GM12878 (cell line): ENCODE measurements at regions not wholly inside any gene's neighbourhood (a gene's known extent, or its start where the extent isn't known, plus 50 kb on each side); places are given as distances from the start of the nearest gene placed in this dataset.
A peak's percentile ranks its signal among the peaks of the same experiment; 100 is the strongest.

Experiments used
- ATAC-seq: fragments of 200-7000 bp; cut with Tn5 transposase; 3 replicates; pipeline ENCODE4 v1.9.1; 2020; ENCODE audit warnings: mild to moderate bottlenecking, moderate library complexity
- BruUV-seq: library from RNA; stranded (reverse); fragments of 400-500 nt; replicated peaks from 2 replicates; lab custom pipeline; 2021; lab: Mats Ljungman, UMichigan
- CTCF ChIA-PET: fragments of 300-600 bp; sonication (Branson Sonifier 250); formaldehyde crosslinking; extraction: SDS; loops from one replicate; lab custom pipeline; 2021; ENCODE audit warnings: inconsistent platforms; lab: Yijun Ruan, JAX
- POLR2A ChIA-PET: fragments of 350-600 bp; formaldehyde crosslinking; extraction: SDS; loops from one replicate; lab custom pipeline; 2021; ENCODE audit warnings: inconsistent platforms; lab: Charles Lee
- RAD21 ChIA-PET: fragments of 300-600 bp; sonication (Branson Sonifier 250); formaldehyde crosslinking; loops from one replicate; lab custom pipeline; 2023; ENCODE audit warnings: antibody characterized with exemption; ENCODE audit not compliant: unreplicated experiment; lab: Charles Lee
- SMC1A ChIA-PET: fragments of 300-600 bp; sonication (Branson Sonifier 250); formaldehyde crosslinking; loops from one replicate; lab custom pipeline; 2023; ENCODE audit not compliant: unreplicated experiment, uncharacterized antibody; lab: Charles Lee
- DNase-seq: peaks from one replicate; pipeline ENCODE4 v3.0.0-alpha.2; 2011; ENCODE audit warnings: low read depth, low spot score
- FAIRE-seq: peaks from 3 replicates; lab custom pipeline; 2011; peaks lifted over from hg19 to GRCh38; lab: Jason Lieb, UNC
- H2AFZ ChIP-seq: 2 replicates; pipeline ENCODE4 v1.6.0; 2011; ENCODE audit warnings: low read depth, low read length, control low read depth; ENCODE audit not compliant: control insufficient read depth
- H3K27ac ChIP-seq: 2 replicates; pipeline ENCODE4 v1.5.1; 2011; ENCODE audit warnings: control low read depth; ENCODE audit not compliant: control insufficient read depth, insufficient read depth
- H3K27me3 ChIP-seq, 2 experiments: replicated peaks in 1 of 2; 2 replicates each; pipeline versions ENCODE4 v1.6.0 to v1.6.1; 2011; ENCODE audit warnings: low read length in 1 of 2; ENCODE audit not compliant: control insufficient read depth in 2 of 2, insufficient read depth in 2 of 2
- H3K36me3 ChIP-seq, 2 experiments: 2 replicates each; pipeline ENCODE4 v1.5.1; 2011; ENCODE audit warnings: low read length in 1 of 2; ENCODE audit not compliant: control insufficient read depth in 2 of 2, insufficient read depth in 2 of 2
- H3K4me1 ChIP-seq: 2 replicates; pipeline ENCODE4 v1.6.1; 2011; ENCODE audit warnings: mild to moderate bottlenecking, low read length, moderate library complexity, mixed read lengths; ENCODE audit not compliant: control insufficient read depth, insufficient read depth
- H3K4me2 ChIP-seq: 2 replicates; pipeline ENCODE4 v1.6.0; 2011; ENCODE audit warnings: control low read depth; ENCODE audit not compliant: control insufficient read depth, insufficient read depth
- H3K4me3 ChIP-seq: fragments of 200-600 bp; sonication (generic); 2 replicates; pipeline ENCODE4 v1.5.1; 2016
- H3K79me2 ChIP-seq: 2 replicates; pipeline ENCODE4 v1.6.0; 2011; ENCODE audit warnings: low read length; ENCODE audit not compliant: control insufficient read depth, insufficient read depth
- H3K9ac ChIP-seq: 2 replicates; pipeline ENCODE4 v1.8.0; 2011; ENCODE audit warnings: low read length, control low read depth, mixed read lengths; ENCODE audit not compliant: control insufficient read depth, insufficient read depth
- H3K9me3 ChIP-seq: replicated peaks from 3 replicates; pipeline ENCODE4 v1.5.1; 2011; ENCODE audit warnings: mild to moderate bottlenecking, low read length; ENCODE audit not compliant: control insufficient read depth, insufficient read depth
- H4K20me1 ChIP-seq: 2 replicates; pipeline ENCODE4 v1.6.0; 2011; ENCODE audit not compliant: control insufficient read depth, insufficient read depth
- ASH2L ChIP-seq: fragments of 300-600, 200-600 bp; sonication (generic); IDR thresholded peaks from 2 replicates; pipeline ENCODE4 v1.6.1; 2017; ENCODE audit warnings: low read depth, mild to moderate bottlenecking, borderline replicate concordance
- BMI1 ChIP-seq: fragments of 450-650 bp; IDR thresholded peaks from 2 replicates; pipeline ENCODE4 v1.6.1; 2016; ENCODE audit warnings: mild to moderate bottlenecking, moderate library complexity, borderline replicate concordance
- BRCA1 ChIP-seq: IDR thresholded peaks from 2 replicates; pipeline ENCODE4 v1.6.1; 2011; ENCODE audit warnings: low read depth, low read length, improper control_type of control experiment
- GABPA ChIP-seq: IDR thresholded peaks from 2 replicates; pipeline ENCODE4 v1.6.1; 2014; ENCODE audit warnings: antibody characterized with exemption, low read depth, mild to moderate bottlenecking, inconsistent platforms
- MEF2B ChIP-seq: fragments of 450-650 bp; IDR thresholded peaks from 2 replicates; pipeline ENCODE4 v1.6.1; 2018; ENCODE audit warnings: mild to moderate bottlenecking, moderate library complexity; ENCODE audit not compliant: partially characterized antibody, poor library complexity, severe bottlenecking
- NFXL1 ChIP-seq: fragments of 450-650 bp; IDR thresholded peaks from 2 replicates; pipeline ENCODE4 v1.6.1; 2017; ENCODE audit warnings: antibody characterized with exemption, mild to moderate bottlenecking, borderline replicate concordance
- NR2F1 ChIP-seq: fragments of 450-650 bp; conservative IDR thresholded peaks from 2 replicates; pipeline ENCODE4 v1.6.1; 2017; ENCODE audit warnings: mild to moderate bottlenecking
- POLR2A ChIP-seq: IDR thresholded peaks from 2 replicates; pipeline ENCODE4 v1.6.1; 2011; ENCODE audit warnings: low read depth, mild to moderate bottlenecking, low read length
- SUPT20H ChIP-seq: IDR thresholded peaks from 2 replicates; pipeline ENCODE4 v1.6.1; 2011; ENCODE audit warnings: low read depth, mild to moderate bottlenecking, low read length, moderate library complexity, borderline replicate concordance; ENCODE audit not compliant: control insufficient read depth
- TCF3 ChIP-seq: IDR thresholded peaks from 2 replicates; pipeline ENCODE4 v1.6.1; 2012; ENCODE audit warnings: low read depth, mild to moderate bottlenecking, low read length, borderline replicate concordance; ENCODE audit not compliant: insufficient read depth
- TCF7 ChIP-seq: IDR thresholded peaks from 2 replicates; pipeline ENCODE4 v1.6.1; 2014; ENCODE audit warnings: antibody characterized with exemption, borderline replicate concordance
- WGBS: methylation state at CpG from one replicate; pipeline ENCODE4 v1.1.6; 2016; ENCODE audit warnings: low lambda C conversion rate; ENCODE audit not compliant: insufficient replicate concordance, insufficient coverage; ENCODE audit errors: missing lambda C conversion rate; 5-methylcytosine and 5-hydroxymethylcytosine counted together
- in situ Hi-C: fragments of 300-500 bp; cut with MboI; formaldehyde crosslinking; loops from 9 replicates; pipeline ENCODE4 v1.14.3; 2018; ENCODE audit warnings: mixed read lengths
- intact Hi-C: fragments of 100-400 bp; cut with micrococcal nuclease; formaldehyde crosslinking; loops from one replicate; pipeline ENCODE4 v1.14.2; 2022; ENCODE audit not compliant: unreplicated experiment
- TF ChIP-seq, protein P1 (sequence below): IDR thresholded peaks from 2 replicates; pipeline ENCODE4 v1.6.1; 2012; ENCODE audit warnings: mild to moderate bottlenecking, low read depth, low read length
- TF ChIP-seq, protein P2 (sequence below): IDR thresholded peaks from 2 replicates; pipeline ENCODE4 v1.6.1; 2011; ENCODE audit warnings: borderline replicate concordance, low read depth, mild to moderate bottlenecking, moderate library complexity, low read length; ENCODE audit not compliant: insufficient read depth, poor library complexity, severe bottlenecking

DNA sequence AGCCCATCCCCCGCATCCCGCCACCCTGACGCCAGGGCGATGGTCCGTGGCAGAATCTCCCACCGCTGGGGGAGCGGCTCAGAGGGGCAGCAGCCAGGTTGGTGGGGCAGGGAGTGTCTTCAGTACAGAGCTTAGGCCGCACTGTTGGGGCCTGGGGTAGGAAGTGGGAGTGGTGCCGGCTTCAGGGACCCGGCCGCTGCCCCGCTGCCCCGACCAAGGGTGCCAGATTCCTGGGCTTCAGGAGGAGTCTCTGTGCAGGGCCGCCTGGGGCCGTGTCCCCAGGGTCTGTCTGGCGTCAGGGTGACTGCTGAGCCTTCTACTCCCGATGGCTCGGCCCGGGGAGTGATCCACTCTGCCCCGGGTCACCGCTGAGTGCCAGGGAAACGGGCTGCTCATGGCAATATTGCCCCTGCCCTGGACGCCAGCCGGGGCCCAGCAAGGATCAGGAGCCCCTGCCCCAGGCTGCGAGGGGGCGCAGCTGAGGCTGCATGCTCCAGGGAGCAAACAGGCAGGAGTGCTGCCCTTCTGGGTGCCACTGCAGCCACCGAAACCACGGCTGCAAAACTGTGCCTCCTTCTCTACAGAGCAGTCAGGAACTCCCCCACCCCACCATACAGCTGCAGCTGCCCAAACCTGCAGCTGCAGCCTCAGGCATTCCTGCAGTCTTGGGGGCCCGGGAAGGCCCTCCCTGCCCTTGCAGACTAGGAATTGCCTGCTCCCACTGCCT, 1206.1 kb downstream of the ARAP2 start:
- intact Hi-C loops: no loop called here
- Histone ChIP-seq H3K4me2 (no peak overlapping the region), H3K4me1 (no peaks in the 10 kb centered on the region), H3K9ac (no peak overlapping the region), H2AFZ (no peak overlapping the region), H4K20me1 (no peaks in the 10 kb centered on the region), H3K4me3 (no peak overlapping the region), H3K79me2 (no peaks in the 10 kb centered on the region), H3K9me3 (no peaks in the 10 kb centered on the region), H3K36me3 (no peaks in the 10 kb centered on the region), H3K27ac (no peak overlapping the region), H3K27me3 (no peaks in the 10 kb centered on the region)
- ATAC-seq: peak; percentile 49
- SMC1A ChIA-PET: no interaction called here
- BruUV-seq: no TSS peak
- no peak for TF ChIP-seq BRCA1
- POLR2A ChIA-PET: no interaction called here
- FAIRE-seq: no peak
- CTCF ChIA-PET: interaction anchor here (0.7 kb wide), 1 partner anchor 388 kb away, joined by 6 read pairs; no protein-coding TSS in a partner anchor
- RAD21 ChIA-PET: no interaction called here
- in situ Hi-C loops: no loop called here
- DNase-seq: no peak
- 36% methylated on average over 22 of the region's 29 CpGs for WGBS

DNA sequence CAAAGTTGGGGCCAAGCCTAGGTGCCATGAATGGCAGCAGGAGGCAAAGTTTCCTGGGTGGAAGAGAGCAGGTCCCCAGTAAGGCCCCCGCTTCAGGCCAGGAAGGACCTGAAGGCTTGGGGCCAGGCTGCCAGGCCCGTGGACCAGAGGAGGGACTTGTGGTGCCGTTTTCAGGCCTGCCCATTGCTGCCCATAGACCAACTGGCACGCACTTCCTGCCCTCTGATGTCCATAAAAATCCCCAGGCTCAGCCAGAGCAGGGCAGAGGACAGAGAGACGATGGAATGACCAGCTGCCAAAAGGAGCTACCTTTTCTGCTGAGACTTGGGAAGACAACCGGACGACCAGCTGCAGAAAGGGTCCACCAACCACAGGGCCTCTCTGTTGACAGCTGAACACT, 1205.5 kb downstream of the ARAP2 start:
- ATAC-seq (peak; percentile 63), FAIRE-seq (no peak), DNase-seq (no peak)
- ChIA-PET SMC1A (interaction anchor here (0.6 kb wide), 1 partner anchor 11 kb away, joined by 3 read pairs; no protein-coding TSS in a partner anchor), POLR2A (no interaction called here), CTCF (no interaction called here), RAD21 (no interaction called here)
- no TSS peak for BruUV-seq
- intact Hi-C loops (no loop called here), in situ Hi-C loops (no loop called here)
- H3K4me2 ChIP-seq: no peak overlapping the region
- H3K9me3 ChIP-seq: no peaks in the 10 kb centered on the region
- H3K27ac ChIP-seq: no peak overlapping the region
- no peak overlapping the region for H3K4me3 ChIP-seq
- no peak overlapping the region for H3K9ac ChIP-seq
- H3K36me3 ChIP-seq: no peaks in the 10 kb centered on the region
- no peaks in the 10 kb centered on the region for H4K20me1 ChIP-seq
- no peaks in the 10 kb centered on the region for H3K4me1 ChIP-seq
- WGBS: 25% methylated on average over 7 of the region's 7 CpGs
- H3K27me3 ChIP-seq: no peaks in the 10 kb centered on the region
- no peaks in the 10 kb centered on the region for H3K79me2 ChIP-seq
- H2AFZ ChIP-seq: no peak overlapping the region
- TF ChIP-seq TCF3 (no peak), NFXL1 (no peak), BMI1 (no peak), ASH2L (no peak), NR2F1 (no peak), SUPT20H (no peak), TCF7 (no peak), GABPA (no peak), MEF2B (no peak), POLR2A (no peak)
- TF ChIP-seq, protein P1, sequence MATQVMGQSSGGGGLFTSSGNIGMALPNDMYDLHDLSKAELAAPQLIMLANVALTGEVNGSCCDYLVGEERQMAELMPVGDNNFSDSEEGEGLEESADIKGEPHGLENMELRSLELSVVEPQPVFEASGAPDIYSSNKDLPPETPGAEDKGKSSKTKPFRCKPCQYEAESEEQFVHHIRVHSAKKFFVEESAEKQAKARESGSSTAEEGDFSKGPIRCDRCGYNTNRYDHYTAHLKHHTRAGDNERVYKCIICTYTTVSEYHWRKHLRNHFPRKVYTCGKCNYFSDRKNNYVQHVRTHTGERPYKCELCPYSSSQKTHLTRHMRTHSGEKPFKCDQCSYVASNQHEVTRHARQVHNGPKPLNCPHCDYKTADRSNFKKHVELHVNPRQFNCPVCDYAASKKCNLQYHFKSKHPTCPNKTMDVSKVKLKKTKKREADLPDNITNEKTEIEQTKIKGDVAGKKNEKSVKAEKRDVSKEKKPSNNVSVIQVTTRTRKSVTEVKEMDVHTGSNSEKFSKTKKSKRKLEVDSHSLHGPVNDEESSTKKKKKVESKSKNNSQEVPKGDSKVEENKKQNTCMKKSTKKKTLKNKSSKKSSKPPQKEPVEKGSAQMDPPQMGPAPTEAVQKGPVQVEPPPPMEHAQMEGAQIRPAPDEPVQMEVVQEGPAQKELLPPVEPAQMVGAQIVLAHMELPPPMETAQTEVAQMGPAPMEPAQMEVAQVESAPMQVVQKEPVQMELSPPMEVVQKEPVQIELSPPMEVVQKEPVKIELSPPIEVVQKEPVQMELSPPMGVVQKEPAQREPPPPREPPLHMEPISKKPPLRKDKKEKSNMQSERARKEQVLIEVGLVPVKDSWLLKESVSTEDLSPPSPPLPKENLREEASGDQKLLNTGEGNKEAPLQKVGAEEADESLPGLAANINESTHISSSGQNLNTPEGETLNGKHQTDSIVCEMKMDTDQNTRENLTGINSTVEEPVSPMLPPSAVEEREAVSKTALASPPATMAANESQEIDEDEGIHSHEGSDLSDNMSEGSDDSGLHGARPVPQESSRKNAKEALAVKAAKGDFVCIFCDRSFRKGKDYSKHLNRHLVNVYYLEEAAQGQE: no peak
- TF ChIP-seq, protein P2, sequence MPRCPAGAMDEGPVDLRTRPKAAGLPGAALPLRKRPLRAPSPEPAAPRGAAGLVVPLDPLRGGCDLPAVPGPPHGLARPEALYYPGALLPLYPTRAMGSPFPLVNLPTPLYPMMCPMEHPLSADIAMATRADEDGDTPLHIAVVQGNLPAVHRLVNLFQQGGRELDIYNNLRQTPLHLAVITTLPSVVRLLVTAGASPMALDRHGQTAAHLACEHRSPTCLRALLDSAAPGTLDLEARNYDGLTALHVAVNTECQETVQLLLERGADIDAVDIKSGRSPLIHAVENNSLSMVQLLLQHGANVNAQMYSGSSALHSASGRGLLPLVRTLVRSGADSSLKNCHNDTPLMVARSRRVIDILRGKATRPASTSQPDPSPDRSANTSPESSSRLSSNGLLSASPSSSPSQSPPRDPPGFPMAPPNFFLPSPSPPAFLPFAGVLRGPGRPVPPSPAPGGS: no peak
